NCI-H146 (cell line): ENCODE measurements at regions not wholly inside any gene's neighbourhood (a gene's known extent, or its start where the extent isn't known, plus 50 kb on each side); places are given as distances from the start of the nearest gene placed in this dataset.

ENCODE experiments used
- DNase-seq: peaks from one replicate; lab custom pipeline; 2025; lab: John Stamatoyannopoulos, UW

GRCh38 chr4:27267970-27268355, 407.3 kb downstream of the STIM2 start:
- DNase-seq, result no peak

GRCh38 chr4:27270435-27270834, 409.8 kb downstream of the STIM2 start:
- peak; percentile 97 for DNase-seq

- no peak for DNase-seq
These were observed 410.9 kb downstream of the STIM2 start for GRCh38 chr4:27271555-27271954.

- DNase-seq, result peak; percentile 30
These were observed 411.6 kb downstream of the STIM2 start for GRCh38 chr4:27272217-27272616.

- DNase-seq, result peak; percentile 97
These were observed 415.8 kb downstream of the STIM2 start for GRCh38 chr4:27276307-27277073.

GRCh38 chr4:27278615-27279375, 418.2 kb downstream of the STIM2 start:
- DNase-seq, result peak; percentile 83

GRCh38 chr4:27288496-27288895, 427.9 kb downstream of the STIM2 start:
- no peak for DNase-seq

GRCh38 chr4:27289704-27290103, 429.1 kb downstream of the STIM2 start:
- no peak for DNase-seq

- DNase-seq, result no peak
These were observed 433.2 kb downstream of the STIM2 start for GRCh38 chr4:27293831-27294230.

GRCh38 chr4:27304751-27305150, 444.1 kb downstream of the STIM2 start:
- DNase-seq, result no peak

- no peak for DNase-seq
These were observed 444.6 kb downstream of the STIM2 start for GRCh38 chr4:27305246-27305645.

- no peak for DNase-seq
These were observed 447.7 kb downstream of the STIM2 start for GRCh38 chr4:27308379-27308778.

GRCh38 chr4:27315625-27316024, 455.0 kb downstream of the STIM2 start:
- no peak for DNase-seq

- no peak for DNase-seq
These were observed 455.5 kb downstream of the STIM2 start for GRCh38 chr4:27316176-27316575.

GRCh38 chr4:27318740-27319139, 458.1 kb downstream of the STIM2 start:
- DNase-seq, result peak; percentile 67

- no peak for DNase-seq
These were observed 466.4 kb downstream of the STIM2 start for GRCh38 chr4:27326991-27327390.

GRCh38 chr4:27327421-27328181, 467.0 kb downstream of the STIM2 start:
- no peak for DNase-seq

GRCh38 chr4:27338530-27338929, 477.9 kb downstream of the STIM2 start:
- DNase-seq, result no peak

GRCh38 chr4:27343411-27343810, 482.8 kb downstream of the STIM2 start:
- DNase-seq, result no peak

GRCh38 chr4:27350161-27350560, 489.5 kb downstream of the STIM2 start:
- no peak for DNase-seq

- peak; percentile 4 for DNase-seq
These were observed 496.6 kb downstream of the STIM2 start for GRCh38 chr4:27357283-27357682.

- no peak for DNase-seq
These were observed 497.6 kb downstream of the STIM2 start for GRCh38 chr4:27358269-27358668.

- no peak for DNase-seq
These were observed 499.5 kb downstream of the STIM2 start for GRCh38 chr4:27360131-27360530.
